ENCODE measurements at regions not wholly inside any gene's neighbourhood (a gene's known extent, or its start where the extent isn't known, plus 50 kb on each side); places are given as distances from the start of the nearest gene placed in this dataset.

GRCh38 chr1:182280504-182280900 is 111.1 kb downstream of the GLUL start:
- Histone ChIP-seq H3K27ac (peak overlapping the region; percentile 66), H3K9me3 (no peaks in the 10 kb centered on the region), H3K27me3 (no peaks in the 10 kb centered on the region), H3K4me1 (peaks cover 16% of the 10 kb centered on the region), H3K4me3 (no peak overlapping the region), H3K36me3 (no peaks in the 10 kb centered on the region)
- no peak for DNase-seq (ENCODE audit: low spot score in 2 of 2)
- WGBS = 100% methylated on average over 2 of the region's 2 CpGs
- TF ChIP-seq CTCF (IDR thresholded peaks at IDR 0.05) (no peak), EP300 (IDR thresholded peaks at IDR 0.05) (no peak), POLR2AphosphoS5 (IDR thresholded peaks at IDR 0.05) (no peak), POLR2A (IDR thresholded peaks at IDR 0.05) (no peak)

- 57% methylated on average over 9 of the region's 9 CpGs for WGBS
- DNase-seq (ENCODE audit: low spot score in 2 of 2) = peak; percentile 83 to 85
- Histone ChIP-seq H3K27ac (peak overlapping the region; percentile 66), H3K27me3 (no peaks in the 10 kb centered on the region), H3K9me3 (no peaks in the 10 kb centered on the region), H3K36me3 (no peaks in the 10 kb centered on the region), H3K4me3 (no peak overlapping the region), H3K4me1 (peaks cover 16% of the 10 kb centered on the region)
- TF ChIP-seq POLR2A (IDR thresholded peaks at IDR 0.05) = no peak
- TF ChIP-seq CTCF (IDR thresholded peaks at IDR 0.05) = no peak
- no peak for TF ChIP-seq POLR2AphosphoS5 (IDR thresholded peaks at IDR 0.05)
- no peak for TF ChIP-seq EP300 (IDR thresholded peaks at IDR 0.05)
Observed at GRCh38 chr1:182279724-182280503, 111.7 kb downstream of the GLUL start.

DNA sequence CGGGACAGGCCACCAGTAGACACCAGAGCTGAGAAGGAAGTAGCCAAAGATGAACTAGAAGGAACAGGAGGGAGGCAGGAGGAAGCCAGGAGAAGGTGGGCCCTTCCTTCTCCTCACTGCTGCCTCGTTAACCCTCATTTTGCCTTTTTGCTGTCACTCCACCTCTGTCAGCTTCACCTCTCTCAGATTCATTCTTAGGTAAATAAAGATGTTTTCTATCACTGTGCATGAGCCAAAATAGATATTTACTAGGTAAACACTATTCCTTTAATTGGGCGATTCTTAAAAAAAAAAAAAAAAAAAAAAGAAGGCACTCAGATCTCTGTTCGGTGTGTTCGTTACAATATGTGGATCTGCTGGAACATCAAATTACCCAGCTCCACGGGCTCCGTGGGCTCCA is 112.3 kb downstream of the GLUL start:
- no peak for TF ChIP-seq EP300 (IDR thresholded peaks at IDR 0.05)
- no peak for DNase-seq (ENCODE audit: low spot score in 2 of 2)
- no peaks in the 10 kb centered on the region for H3K9me3 ChIP-seq
- no peak overlapping the region for H3K4me3 ChIP-seq
- no peaks in the 10 kb centered on the region for H3K27me3 ChIP-seq
- peak overlapping the region; percentile 66 for H3K27ac ChIP-seq
- no peaks in the 10 kb centered on the region for H3K36me3 ChIP-seq
- WGBS = 66% methylated on average over 7 of the region's 7 CpGs
- peaks cover 16% of the 10 kb centered on the region for H3K4me1 ChIP-seq

GRCh38 chr1:182278144-182279054 is 113.2 kb downstream of the GLUL start:
- H3K27me3 ChIP-seq = no peaks in the 10 kb centered on the region
- TF ChIP-seq POLR2AphosphoS5 (IDR thresholded peaks at IDR 0.05) = no peak
- TF ChIP-seq POLR2A (IDR thresholded peaks at IDR 0.05) = no peak
- no peak for TF ChIP-seq EP300 (IDR thresholded peaks at IDR 0.05)
- no peak for TF ChIP-seq CTCF (IDR thresholded peaks at IDR 0.05)
- peaks cover 16% of the 10 kb centered on the region for H3K4me1 ChIP-seq
- H3K4me3 ChIP-seq = no peak overlapping the region
- DNase-seq (ENCODE audit: low spot score in 2 of 2) = no peak
- H3K27ac ChIP-seq = peak overlapping the region; percentile 66
- WGBS = 74% methylated on average over 7 of the region's 7 CpGs
- no peaks in the 10 kb centered on the region for H3K36me3 ChIP-seq
- no peaks in the 10 kb centered on the region for H3K9me3 ChIP-seq

DNA sequence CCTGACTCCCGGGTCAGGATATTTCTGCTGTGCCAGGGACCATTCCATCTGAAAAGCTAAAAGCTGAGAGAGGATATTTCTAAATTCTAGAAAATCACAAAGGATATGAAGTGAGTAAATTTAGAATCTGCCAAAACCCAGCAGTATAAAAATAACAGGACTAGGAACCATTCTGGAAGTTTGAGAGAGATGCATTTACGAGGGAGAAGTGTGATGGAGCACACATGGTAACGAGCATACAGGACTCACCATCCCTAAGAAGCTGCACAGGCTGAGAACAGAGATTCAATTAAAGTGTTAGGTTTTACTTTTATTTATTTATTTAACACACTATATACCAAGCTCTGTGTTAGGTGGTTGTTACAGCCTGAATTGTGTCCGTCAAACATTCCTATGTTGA is 116.3 kb downstream of the GLUL start:
- Histone ChIP-seq H3K36me3 (no peaks in the 10 kb centered on the region), H3K27ac (no peak overlapping the region), H3K9me3 (no peaks in the 10 kb centered on the region), H3K4me3 (no peak overlapping the region), H3K4me1 (peaks cover 12% of the 10 kb centered on the region), H3K27me3 (no peaks in the 10 kb centered on the region)
- WGBS = 96% methylated on average over 4 of the region's 4 CpGs
- no peak for DNase-seq (ENCODE audit: low spot score in 2 of 2)
- TF ChIP-seq POLR2A (IDR thresholded peaks at IDR 0.05) = no peak
- TF ChIP-seq POLR2AphosphoS5 (IDR thresholded peaks at IDR 0.05) = no peak
- no peak for TF ChIP-seq EP300 (IDR thresholded peaks at IDR 0.05)
- no peak for TF ChIP-seq CTCF (IDR thresholded peaks at IDR 0.05)
